Erythroblast (primary cell): ENCODE measurements at regions not wholly inside any gene's neighbourhood (a gene's known extent, or its start where the extent isn't known, plus 50 kb on each side); places are given as distances from the start of the nearest gene placed in this dataset.

ENCODE experiments used
- GATA1 ChIP-seq: IDR thresholded peaks from 2 replicates; pipeline ENCODE4 v1.6.1; 2011; ENCODE audit warnings: low read depth, mild to moderate bottlenecking, control low read depth, low read length, moderate library complexity
- POLR2A ChIP-seq: IDR thresholded peaks from 2 replicates; pipeline ENCODE4 v1.6.1; 2011; ENCODE audit warnings: mild to moderate bottlenecking, low read length

- no peak for TF ChIP-seq POLR2A
- no peak for TF ChIP-seq GATA1
Measured at GRCh38 chr2:192993059-192993458, 798.3 kb upstream of the TMEFF2 start.
